Fibroblast of the aortic adventitia (primary cell): ENCODE measurements at regions not wholly inside any gene's neighbourhood (a gene's known extent, or its start where the extent isn't known, plus 50 kb on each side); places are given as distances from the start of the nearest gene placed in this dataset.

Source experiments
- DNase-seq: peaks from one replicate; pipeline ENCODE4 v3.0.0-alpha.2; 2010; ENCODE audit warnings: low read depth
- H3K4me3 ChIP-seq: 2 replicates; pipeline ENCODE4 v1.5.1; 2011; ENCODE audit warnings: low read depth, mild to moderate bottlenecking, control low read depth, low read length, moderate library complexity
- CTCF ChIP-seq: IDR thresholded peaks from 2 replicates; pipeline ENCODE4 v1.5.1; 2011; ENCODE audit warnings: mild to moderate bottlenecking, low read length, control low read depth, inconsistent platforms; ENCODE audit not compliant: insufficient read depth

- H3K4me3 ChIP-seq: no peak overlapping the region
- TF ChIP-seq CTCF: no peak
- DNase-seq: no peak
Observed at GRCh38 chr6:14509120-14509519, 391.5 kb downstream of the CD83 start.

GRCh38 chr6:14510038-14510437 is 392.5 kb downstream of the CD83 start:
- no peak for TF ChIP-seq CTCF
- no peak for DNase-seq
- H3K4me3 ChIP-seq: no peak overlapping the region

- DNase-seq: peak; percentile 33
- no peak for TF ChIP-seq CTCF
- no peak overlapping the region for H3K4me3 ChIP-seq
Observed at GRCh38 chr6:14511061-14511586, 393.6 kb downstream of the CD83 start.

- DNase-seq: no peak
- no peak for TF ChIP-seq CTCF
- H3K4me3 ChIP-seq: no peak overlapping the region
Observed at GRCh38 chr6:14512246-14512645, 394.7 kb downstream of the CD83 start.

GRCh38 chr6:14513496-14514393 is 396.2 kb downstream of the CD83 start:
- H3K4me3 ChIP-seq: no peak overlapping the region
- no peak for TF ChIP-seq CTCF
- no peak for DNase-seq

GRCh38 chr6:14516956-14517355 is 399.4 kb downstream of the CD83 start:
- H3K4me3 ChIP-seq: no peak overlapping the region
- DNase-seq: no peak

More at GRCh38 chr6:14516956-14517355, 399.4 kb downstream of the CD83 start:
- no peak for TF ChIP-seq CTCF
